GM19035 (cell line): ENCODE measurements at regions not wholly inside any gene's neighbourhood (a gene's known extent, or its start where the extent isn't known, plus 50 kb on each side); places are given as distances from the start of the nearest gene placed in this dataset.

Experiments used
- ATAC-seq: cut with Tn5 transposase; IDR thresholded peaks from one replicate; pipeline ENCODE4 v1.9.1; 2021; ENCODE audit not compliant: unreplicated experiment

GRCh38 chr1:82728206-82728605 lies 927.5 kb downstream of the ADGRL2 start:
- no peak for ATAC-seq

- ATAC-seq, result no peak
Measured at GRCh38 chr1:82724246-82724645, 923.5 kb downstream of the ADGRL2 start.

DNA sequence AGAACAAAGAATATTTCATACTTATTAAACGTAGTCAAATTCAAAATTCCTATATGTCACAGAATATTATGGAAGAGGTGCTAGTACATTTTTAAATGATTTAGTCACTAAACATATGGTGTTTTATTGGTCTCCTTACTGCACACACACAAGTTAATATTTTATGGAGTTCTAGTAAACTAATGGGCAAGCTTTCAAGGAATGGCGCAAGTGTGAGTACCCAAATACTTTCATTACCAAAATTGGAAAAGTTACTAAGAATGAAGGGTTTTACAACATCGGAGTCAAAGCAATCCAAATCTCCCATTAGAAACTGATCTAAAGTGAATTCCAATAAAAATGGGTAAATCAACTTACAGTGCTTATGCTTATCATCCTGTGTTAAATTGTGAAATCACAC lies 921.9 kb downstream of the ADGRL2 start:
- ATAC-seq, result no peak

- ATAC-seq, result peak; percentile 65
Measured at GRCh38 chr1:82721702-82722101, 921.0 kb downstream of the ADGRL2 start.

GRCh38 chr1:82718719-82719419 lies 918.1 kb downstream of the ADGRL2 start:
- no peak for ATAC-seq

- ATAC-seq, result no peak
Measured at GRCh38 chr1:82710091-82710490, 909.4 kb downstream of the ADGRL2 start.

GRCh38 chr1:82707681-82708080 lies 906.9 kb downstream of the ADGRL2 start:
- ATAC-seq, result no peak

- ATAC-seq, result no peak
Measured at GRCh38 chr1:82706741-82707140, 906.0 kb downstream of the ADGRL2 start.

GRCh38 chr1:82704966-82705365 lies 904.2 kb downstream of the ADGRL2 start:
- ATAC-seq, result no peak

GRCh38 chr1:82704393-82704792 lies 903.7 kb downstream of the ADGRL2 start:
- no peak for ATAC-seq

DNA sequence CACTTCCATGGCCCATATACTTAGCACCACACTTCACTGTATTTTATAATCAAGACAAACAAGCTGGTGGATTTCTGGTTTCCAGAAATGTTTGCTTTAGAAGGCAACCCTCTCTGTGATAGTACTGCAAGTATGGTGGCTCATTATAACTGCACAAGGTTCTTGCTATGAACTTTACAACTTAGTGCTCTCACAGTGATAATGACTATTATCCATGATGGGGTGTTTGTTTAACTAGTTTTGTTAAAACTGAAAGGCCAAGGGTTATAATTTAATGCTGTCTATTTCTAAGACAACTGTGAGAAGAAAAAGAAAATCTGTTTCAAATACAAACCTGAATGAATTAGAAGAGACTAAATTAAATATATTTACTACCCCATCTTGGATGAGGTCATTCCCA lies 903.2 kb downstream of the ADGRL2 start:
- no peak for ATAC-seq

- no peak for ATAC-seq
Measured at GRCh38 chr1:82700476-82700875, 899.7 kb downstream of the ADGRL2 start.

DNA sequence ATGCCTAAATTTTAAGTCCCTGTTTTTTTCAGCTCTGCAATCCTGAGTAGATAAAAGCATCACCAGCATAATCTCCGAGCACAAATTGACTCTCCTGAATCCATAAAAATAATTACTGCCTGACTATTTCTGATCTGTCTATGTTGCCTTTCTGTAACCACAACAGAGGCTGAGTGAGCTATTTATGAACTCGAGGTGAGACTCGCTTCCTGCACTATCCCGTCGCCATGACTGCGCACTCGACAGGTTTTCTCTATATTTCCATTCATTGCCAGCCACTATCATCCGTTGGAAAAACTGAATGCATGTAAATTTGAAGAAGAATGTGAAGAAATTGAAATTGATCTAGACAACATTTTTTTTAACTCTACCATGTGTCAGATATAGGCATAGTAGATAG lies 897.2 kb downstream of the ADGRL2 start:
- no peak for ATAC-seq

GRCh38 chr1:82695443-82695842 lies 894.7 kb downstream of the ADGRL2 start:
- no peak for ATAC-seq

GRCh38 chr1:82690411-82690810 lies 889.7 kb downstream of the ADGRL2 start:
- no peak for ATAC-seq

GRCh38 chr1:82689217-82689616 lies 888.5 kb downstream of the ADGRL2 start:
- no peak for ATAC-seq

DNA sequence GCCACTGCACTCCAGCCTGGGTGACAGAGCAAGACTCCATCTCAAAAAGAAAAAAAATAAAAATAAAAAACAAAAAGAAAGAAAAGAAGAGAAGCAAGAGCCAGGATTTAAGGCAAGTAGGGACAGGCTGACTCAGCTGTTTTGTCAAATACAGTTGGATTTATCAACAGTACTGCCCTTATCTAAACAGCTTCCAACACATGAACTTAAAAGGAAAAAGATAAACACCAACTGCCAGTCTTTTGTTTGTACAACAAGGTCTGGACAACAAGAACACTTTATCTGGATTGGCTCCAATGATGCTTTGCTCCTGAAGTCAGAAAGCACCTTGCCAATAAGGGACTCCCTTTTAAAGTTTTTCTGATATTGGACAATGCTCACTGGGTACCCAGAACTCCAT lies 886.0 kb downstream of the ADGRL2 start:
- ATAC-seq, result no peak

DNA sequence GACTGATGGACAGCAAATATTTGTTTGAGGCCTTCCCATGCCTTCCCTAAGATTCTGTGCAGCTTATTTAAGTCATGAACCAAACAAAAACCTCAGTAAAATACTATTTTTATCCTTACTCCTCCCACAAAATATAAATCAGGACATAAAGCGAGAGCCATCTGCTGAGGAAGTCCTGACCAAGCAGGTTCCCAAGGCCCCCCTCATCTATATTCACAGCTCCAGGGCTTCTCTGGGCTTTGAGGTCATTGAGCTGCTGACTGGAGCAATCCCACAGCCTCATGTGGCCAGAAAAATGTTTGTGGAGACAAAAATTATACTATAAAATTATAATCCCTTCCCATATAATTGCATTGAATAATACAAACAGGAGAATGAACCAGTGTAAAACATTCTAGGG lies 846.2 kb downstream of the ADGRL2 start:
- no peak for ATAC-seq

- ATAC-seq, result no peak
Measured at GRCh38 chr1:82646336-82646735, 845.6 kb downstream of the ADGRL2 start.

- no peak for ATAC-seq
Measured at GRCh38 chr1:82644186-82644915, 843.6 kb downstream of the ADGRL2 start.

DNA sequence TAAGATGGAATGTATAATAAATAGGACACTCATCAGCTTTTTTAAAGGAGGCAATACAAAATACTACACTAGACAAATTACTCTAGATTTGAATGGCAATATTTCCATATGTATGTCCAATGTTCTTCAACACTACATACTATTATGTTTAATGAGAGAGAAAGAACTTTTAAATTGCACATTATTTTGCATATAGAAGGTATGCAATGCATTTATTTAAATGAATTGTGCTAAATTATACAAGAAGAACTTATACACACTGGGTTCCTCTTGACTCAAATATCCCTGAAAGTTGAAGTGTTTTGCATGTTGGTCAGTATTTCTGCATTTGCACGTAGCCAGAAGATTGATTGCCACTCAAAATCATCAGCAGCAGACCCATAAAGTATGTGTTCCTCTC lies 839.6 kb downstream of the ADGRL2 start:
- ATAC-seq, result no peak

DNA sequence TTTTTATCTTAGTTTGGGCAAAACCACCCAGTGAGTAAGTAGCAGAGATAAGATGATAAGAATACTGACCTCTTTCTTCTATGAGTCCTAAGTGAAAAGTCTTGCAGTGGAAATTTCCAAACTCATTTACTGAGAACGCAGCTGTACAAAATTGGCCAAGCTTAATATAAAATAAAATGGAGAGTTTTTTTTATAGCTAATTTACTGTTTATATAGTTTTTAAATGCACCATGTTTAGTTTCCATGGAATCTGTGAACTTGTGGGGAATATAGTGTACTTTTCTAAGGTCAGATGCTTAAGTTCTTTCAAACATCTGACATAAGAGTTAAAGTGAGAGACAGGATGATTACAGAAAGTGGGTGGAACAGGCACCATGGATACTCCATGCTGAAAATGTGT lies 833.5 kb downstream of the ADGRL2 start:
- no peak for ATAC-seq

GRCh38 chr1:82632155-82632554 lies 831.4 kb downstream of the ADGRL2 start:
- ATAC-seq, result no peak
